ENCODE measurements at regions not wholly inside any gene's neighbourhood (a gene's known extent, or its start where the extent isn't known, plus 50 kb on each side); places are given as distances from the start of the nearest gene placed in this dataset.

DNA sequence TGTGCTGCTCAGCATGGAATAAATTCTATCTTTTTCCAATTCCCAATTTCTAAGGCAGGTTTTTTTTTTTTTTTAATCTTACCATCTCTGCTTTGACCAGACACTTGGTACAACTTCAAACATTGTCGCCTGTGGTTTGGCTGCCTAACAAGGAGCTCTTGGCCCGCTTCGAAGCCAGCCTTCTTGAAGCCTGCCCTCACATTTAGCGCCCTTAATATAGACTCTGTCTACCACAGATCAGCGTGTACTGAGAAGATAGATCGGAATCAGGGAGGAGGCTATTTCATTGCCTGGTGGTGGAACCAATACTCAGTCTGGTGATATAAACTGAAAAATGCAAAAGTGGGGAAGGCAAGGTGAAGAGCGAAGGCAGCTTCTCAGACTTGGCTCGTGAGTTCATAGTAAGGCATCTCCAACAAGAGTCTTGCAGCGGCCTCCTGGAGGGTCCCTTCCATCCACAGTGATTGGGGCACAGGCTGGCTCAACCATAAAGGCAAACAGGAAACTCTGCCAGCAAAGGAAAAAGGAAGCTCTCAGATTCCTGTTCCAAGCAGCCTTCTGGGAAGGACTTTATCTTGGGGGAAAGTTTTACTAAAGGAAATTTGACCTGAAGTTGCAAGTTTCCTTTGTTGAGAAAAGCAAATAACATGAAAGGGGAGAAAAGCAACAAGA, 103.2 kb upstream of the BCL2L14 start:
- in situ Hi-C loops (cut with MboI; ENCODE audit: low sequenced_read_pairs): no loop called here
- H3K27me3 ChIP-seq (ENCODE audit: low read depth): no peaks in the 10 kb centered on the region
- no peaks in the 10 kb centered on the region for H3K9me3 ChIP-seq
- no peak for DNase-seq (ENCODE audit: low spot score in 2 of 2)
- no peaks in the 10 kb centered on the region for H3K36me3 ChIP-seq (replicated peaks)
- no peak overlapping the region for H3K4me3 ChIP-seq
- no peaks in the 10 kb centered on the region for H3K4me1 ChIP-seq

DNA sequence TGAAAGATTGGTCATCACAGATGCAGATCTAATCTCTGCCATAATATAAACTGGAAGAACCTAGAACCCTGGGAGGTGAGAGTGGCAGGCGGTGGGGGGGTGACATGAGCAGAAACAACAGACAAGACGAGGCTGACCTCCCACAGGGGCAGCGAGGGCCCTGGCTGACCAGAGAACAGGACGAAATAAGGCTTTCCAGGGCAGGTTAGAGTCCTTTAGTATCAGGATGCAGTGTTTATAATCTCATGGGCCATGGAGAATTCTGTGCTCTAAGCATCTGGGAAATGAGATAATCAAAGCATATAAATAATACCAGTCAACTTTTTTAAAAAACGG, 102.7 kb upstream of the BCL2L14 start:
- Histone ChIP-seq H3K9me3 (no peaks in the 10 kb centered on the region), H3K36me3 (replicated peaks) (no peaks in the 10 kb centered on the region), H3K4me1 (no peaks in the 10 kb centered on the region), H3K4me3 (no peak overlapping the region), H3K27me3 (ENCODE audit: low read depth) (no peaks in the 10 kb centered on the region)
- in situ Hi-C loops (cut with MboI; ENCODE audit: low sequenced_read_pairs): no loop called here
- DNase-seq (ENCODE audit: low spot score in 2 of 2): no peak

GRCh38 chr12:11968516-11968915, 102.2 kb upstream of the BCL2L14 start:
- DNase-seq (ENCODE audit: low spot score in 2 of 2): no peak
- no peaks in the 10 kb centered on the region for H3K36me3 ChIP-seq (replicated peaks)
- in situ Hi-C loops (cut with MboI; ENCODE audit: low sequenced_read_pairs): no loop called here
- H3K27me3 ChIP-seq (ENCODE audit: low read depth): no peaks in the 10 kb centered on the region
- no peak overlapping the region for H3K4me3 ChIP-seq
- no peaks in the 10 kb centered on the region for H3K9me3 ChIP-seq
- H3K4me1 ChIP-seq: no peaks in the 10 kb centered on the region

DNA sequence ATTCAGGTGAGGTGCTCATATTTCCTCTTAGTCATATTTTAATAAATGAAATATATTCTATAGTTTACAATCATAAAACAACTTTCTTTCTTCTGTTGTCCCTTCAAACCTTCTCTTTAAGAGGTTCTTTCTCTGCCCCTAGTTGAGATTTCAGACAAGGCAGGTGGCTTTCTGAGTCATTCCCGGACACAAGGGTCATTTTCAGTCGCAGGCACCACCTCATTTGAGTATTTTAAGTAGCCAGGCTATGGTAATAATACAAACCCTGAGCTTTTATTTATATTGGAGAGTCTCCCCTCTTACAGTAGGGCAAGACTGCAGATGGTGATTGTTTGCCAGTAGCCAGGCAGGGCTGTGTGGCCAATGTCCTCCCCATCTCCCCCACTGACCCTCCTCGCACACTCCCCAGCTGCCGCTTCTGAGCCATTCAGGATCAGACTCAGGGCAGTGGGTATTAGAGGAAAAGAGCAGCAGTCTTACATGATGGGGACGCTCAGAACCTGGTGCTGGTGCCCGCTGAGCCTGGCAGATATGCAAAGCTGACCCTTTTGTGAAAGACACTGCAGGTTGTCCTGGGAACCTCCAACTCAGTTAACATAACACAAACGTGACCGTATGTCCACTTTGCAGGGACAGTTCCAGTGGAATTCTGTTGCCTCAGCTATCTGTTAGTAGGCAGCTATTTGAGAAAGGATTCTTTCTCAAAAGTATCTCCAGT, 101.1 kb upstream of the BCL2L14 start:
- DNase-seq (ENCODE audit: low spot score in 2 of 2): no peak
- Histone ChIP-seq H3K36me3 (replicated peaks) (no peaks in the 10 kb centered on the region), H3K4me3 (no peak overlapping the region), H3K9me3 (no peaks in the 10 kb centered on the region), H3K4me1 (no peaks in the 10 kb centered on the region), H3K27me3 (ENCODE audit: low read depth) (no peaks in the 10 kb centered on the region)
- in situ Hi-C loops (cut with MboI; ENCODE audit: low sequenced_read_pairs): no loop called here

DNA sequence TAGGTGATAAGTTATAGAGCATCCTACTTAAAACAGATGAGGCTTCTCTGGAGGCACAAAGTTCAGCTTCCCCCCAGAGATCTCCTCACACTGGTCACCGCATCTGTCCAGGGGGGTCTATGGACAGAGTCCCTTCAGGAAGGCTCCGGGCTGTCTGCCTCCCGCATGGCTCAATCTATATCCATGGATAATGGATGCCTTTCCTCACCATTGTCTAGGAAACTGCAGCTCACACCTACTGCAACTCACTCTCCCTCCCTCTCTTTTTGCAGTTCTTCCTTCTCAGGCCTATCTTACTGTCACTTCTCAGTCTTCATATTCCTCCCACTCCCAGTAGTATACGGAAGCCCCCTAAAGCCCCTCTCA, 100.6 kb upstream of the BCL2L14 start:
- H3K9me3 ChIP-seq: no peaks in the 10 kb centered on the region
- no peaks in the 10 kb centered on the region for H3K36me3 ChIP-seq (replicated peaks)
- H3K4me3 ChIP-seq: no peak overlapping the region
- H3K4me1 ChIP-seq: no peaks in the 10 kb centered on the region
- DNase-seq (ENCODE audit: low spot score in 2 of 2): no peak
- in situ Hi-C loops (cut with MboI; ENCODE audit: low sequenced_read_pairs): no loop called here
- H3K27me3 ChIP-seq (ENCODE audit: low read depth): no peaks in the 10 kb centered on the region

GRCh38 chr12:11973396-11973795, 97.3 kb upstream of the BCL2L14 start:
- Histone ChIP-seq H3K4me3 (no peak overlapping the region), H3K36me3 (replicated peaks) (no peaks in the 10 kb centered on the region), H3K4me1 (no peaks in the 10 kb centered on the region), H3K9me3 (no peaks in the 10 kb centered on the region), H3K27me3 (ENCODE audit: low read depth) (no peaks in the 10 kb centered on the region)
- DNase-seq (ENCODE audit: low spot score in 2 of 2): no peak
- in situ Hi-C loops (cut with MboI; ENCODE audit: low sequenced_read_pairs): no loop called here

DNA sequence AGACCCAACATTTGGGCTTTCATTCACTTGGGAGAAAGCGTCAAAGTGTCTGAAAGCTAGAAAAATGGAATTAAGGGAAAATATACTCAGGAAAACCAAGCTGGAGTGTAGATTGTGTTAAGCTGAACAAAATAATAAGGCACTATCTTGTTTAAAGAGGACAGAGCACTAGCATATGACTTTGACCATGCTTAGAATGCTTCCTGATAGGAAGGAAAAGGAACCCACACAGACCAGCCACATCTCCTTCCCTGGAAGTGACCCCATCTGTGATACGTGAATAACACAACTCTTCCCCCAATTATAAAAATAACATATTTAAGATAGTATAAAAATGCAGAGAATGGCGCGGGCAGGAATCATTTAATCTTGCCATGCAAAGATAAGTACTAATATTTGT, 94.7 kb upstream of the BCL2L14 start:
- Histone ChIP-seq H3K9me3 (no peaks in the 10 kb centered on the region), H3K4me1 (no peaks in the 10 kb centered on the region), H3K36me3 (replicated peaks) (no peaks in the 10 kb centered on the region), H3K4me3 (no peak overlapping the region), H3K27me3 (ENCODE audit: low read depth) (no peaks in the 10 kb centered on the region)
- in situ Hi-C loops (cut with MboI; ENCODE audit: low sequenced_read_pairs): no loop called here
- no peak for DNase-seq (ENCODE audit: low spot score in 2 of 2)

GRCh38 chr12:11978726-11979384, 91.9 kb upstream of the BCL2L14 start:
- H3K9me3 ChIP-seq: no peaks in the 10 kb centered on the region
- H3K4me1 ChIP-seq: no peaks in the 10 kb centered on the region
- H3K36me3 ChIP-seq (replicated peaks): no peaks in the 10 kb centered on the region
- no peak for DNase-seq (ENCODE audit: low spot score in 2 of 2)
- no peaks in the 10 kb centered on the region for H3K27me3 ChIP-seq (ENCODE audit: low read depth)
- no peak overlapping the region for H3K4me3 ChIP-seq
- in situ Hi-C loops (cut with MboI; ENCODE audit: low sequenced_read_pairs): no loop called here

- Histone ChIP-seq H3K27me3 (ENCODE audit: low read depth) (no peaks in the 10 kb centered on the region), H3K4me3 (no peak overlapping the region), H3K9me3 (no peaks in the 10 kb centered on the region), H3K36me3 (replicated peaks) (no peaks in the 10 kb centered on the region), H3K4me1 (no peaks in the 10 kb centered on the region)
- DNase-seq (ENCODE audit: low spot score in 2 of 2): no peak
- in situ Hi-C loops (cut with MboI; ENCODE audit: low sequenced_read_pairs): no loop called here
Observed at GRCh38 chr12:11980115-11980514, 90.6 kb upstream of the BCL2L14 start.

DNA sequence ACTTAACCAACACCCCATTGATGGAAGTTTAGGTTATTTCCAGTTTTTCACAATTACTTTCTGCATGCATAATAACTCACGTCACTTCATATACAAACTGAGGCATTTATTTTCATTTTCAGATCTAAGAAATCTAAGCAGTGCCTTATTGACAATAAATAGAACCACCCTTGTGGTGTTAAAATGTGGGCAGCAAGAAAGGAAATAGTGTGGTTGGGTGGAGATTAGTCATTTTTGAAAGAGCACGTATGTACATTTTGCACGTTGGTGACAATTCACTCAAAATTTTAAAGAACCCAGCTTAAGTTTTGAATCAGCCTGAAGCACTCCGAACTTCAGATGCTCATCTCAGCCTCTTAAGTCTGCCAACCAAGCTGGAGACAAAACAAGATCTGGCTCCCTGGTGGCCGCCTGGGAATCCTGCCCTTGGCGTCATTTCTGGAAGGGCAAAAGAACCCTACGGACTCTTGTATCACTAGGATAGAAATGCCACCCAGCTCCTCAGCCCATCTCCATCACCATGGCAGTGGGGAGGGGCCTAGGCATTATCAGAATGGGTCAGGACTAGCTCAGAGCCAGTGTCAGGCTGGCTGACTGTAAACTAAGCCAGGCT, 89.5 kb upstream of the BCL2L14 start:
- in situ Hi-C loops (cut with MboI; ENCODE audit: low sequenced_read_pairs): no loop called here
- H3K4me3 ChIP-seq: no peak overlapping the region
- no peaks in the 10 kb centered on the region for H3K9me3 ChIP-seq
- no peaks in the 10 kb centered on the region for H3K27me3 ChIP-seq (ENCODE audit: low read depth)
- H3K4me1 ChIP-seq: no peaks in the 10 kb centered on the region
- DNase-seq (ENCODE audit: low spot score in 2 of 2): no peak
- H3K36me3 ChIP-seq (replicated peaks): no peaks in the 10 kb centered on the region

DNA sequence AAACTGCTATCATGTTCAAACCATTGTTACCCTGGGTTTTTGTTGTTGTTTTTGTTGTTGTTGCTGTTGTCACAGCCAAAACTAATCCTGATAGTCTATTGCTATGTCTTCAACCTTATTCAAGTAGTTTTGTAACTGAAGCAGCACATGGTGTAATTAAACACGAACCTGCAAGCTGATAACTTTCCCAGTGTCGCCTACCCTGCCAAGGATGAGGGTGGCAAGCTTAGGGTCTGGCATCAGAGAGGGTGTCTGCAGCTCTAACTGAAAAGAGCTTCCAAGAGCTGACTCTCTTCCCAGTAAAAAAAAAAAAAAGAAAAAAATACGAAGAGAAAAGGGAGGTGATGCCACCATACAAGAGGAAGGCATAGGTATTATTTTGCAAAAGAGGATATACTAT, 86.3 kb upstream of the BCL2L14 start:
- no peaks in the 10 kb centered on the region for H3K9me3 ChIP-seq
- in situ Hi-C loops (cut with MboI; ENCODE audit: low sequenced_read_pairs): no loop called here
- H3K27me3 ChIP-seq (ENCODE audit: low read depth): no peaks in the 10 kb centered on the region; the same call in 1 of the 2 replicates
- H3K36me3 ChIP-seq (replicated peaks): no peaks in the 10 kb centered on the region
- no peaks in the 10 kb centered on the region for H3K4me1 ChIP-seq
- DNase-seq (ENCODE audit: low spot score in 2 of 2): no peak
- no peak overlapping the region for H3K4me3 ChIP-seq

- Histone ChIP-seq H3K4me3 (no peak overlapping the region), H3K36me3 (replicated peaks) (no peaks in the 10 kb centered on the region), H3K9me3 (no peaks in the 10 kb centered on the region), H3K27me3 (ENCODE audit: low read depth) (no peaks in the 10 kb centered on the region; the same call in 1 of the 2 replicates), H3K4me1 (no peaks in the 10 kb centered on the region)
- no peak for DNase-seq (ENCODE audit: low spot score in 2 of 2)
- in situ Hi-C loops (cut with MboI; ENCODE audit: low sequenced_read_pairs): no loop called here
Observed at GRCh38 chr12:11986165-11986564, 84.6 kb upstream of the BCL2L14 start.

DNA sequence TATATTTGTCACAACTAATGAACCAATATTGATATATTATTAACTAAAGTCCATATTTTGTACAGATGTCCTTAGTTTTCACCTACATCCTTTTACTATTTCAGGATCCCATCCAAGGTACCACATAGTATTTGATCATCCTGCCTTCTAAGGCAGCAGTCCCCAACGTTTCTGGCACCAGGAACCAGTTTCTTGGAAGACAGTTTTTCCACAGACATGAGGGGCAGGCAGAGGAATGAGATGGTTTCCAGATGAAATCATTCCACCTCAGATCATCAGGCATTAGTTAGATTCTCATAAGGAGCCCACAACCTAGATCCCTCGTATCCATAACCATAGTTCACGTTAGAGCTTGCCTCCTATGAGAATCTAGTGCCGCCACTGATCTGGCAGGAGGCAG, 82.8 kb upstream of the BCL2L14 start:
- H3K36me3 ChIP-seq (replicated peaks): no peaks in the 10 kb centered on the region
- H3K9me3 ChIP-seq: no peaks in the 10 kb centered on the region
- H3K4me1 ChIP-seq: no peaks in the 10 kb centered on the region
- DNase-seq (ENCODE audit: low spot score in 2 of 2): no peak
- in situ Hi-C loops (cut with MboI; ENCODE audit: low sequenced_read_pairs): no loop called here
- H3K27me3 ChIP-seq (ENCODE audit: low read depth): no peaks in the 10 kb centered on the region; the same call in 1 of the 2 replicates
- no peak overlapping the region for H3K4me3 ChIP-seq

DNA sequence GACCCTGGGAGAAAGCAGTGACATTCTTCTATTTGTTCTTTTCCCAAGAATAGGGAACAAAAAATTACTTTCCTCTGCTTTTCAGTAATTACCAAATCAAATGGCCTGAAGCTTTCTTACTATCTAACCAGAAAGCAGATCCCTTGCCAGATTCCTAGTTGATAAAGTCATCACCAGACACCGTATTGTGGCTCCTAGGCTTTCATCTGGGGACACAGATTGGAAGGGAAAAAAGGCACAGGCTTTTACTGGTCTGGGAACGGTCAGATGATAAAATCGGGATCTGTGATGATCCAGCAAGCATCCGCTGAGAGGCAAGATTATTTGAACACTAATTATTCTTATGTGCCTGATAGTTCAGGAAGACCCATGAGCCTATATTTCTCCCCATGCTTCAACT, 79.1 kb upstream of the BCL2L14 start:
- Histone ChIP-seq H3K4me3 (no peak overlapping the region), H3K4me1 (no peaks in the 10 kb centered on the region), H3K27me3 (ENCODE audit: low read depth) (no peaks in the 10 kb centered on the region; the same call in 1 of the 2 replicates), H3K9me3 (no peaks in the 10 kb centered on the region), H3K36me3 (replicated peaks) (no peaks in the 10 kb centered on the region)
- no peak for DNase-seq (ENCODE audit: low spot score in 2 of 2)
- in situ Hi-C loops (cut with MboI; ENCODE audit: low sequenced_read_pairs): no loop called here

All from HAP-1 (cell line).